Activated naive CD4-positive, alpha-beta T cell treated with Interleukin-2 at 50 U/mL for 16 hours (primary cell): ENCODE measurements at regions not wholly inside any gene's neighbourhood (a gene's known extent, or its start where the extent isn't known, plus 50 kb on each side); places are given as distances from the start of the nearest gene placed in this dataset.
"Not testable (repeated sequence)": the region's sequence is repeated elsewhere in the genome, so short reads cannot be mapped to it uniquely, and the experiment has no call there.

Experiments used
- DNase-seq: peaks from one replicate; pipeline ENCODE4 v3.0.0-alpha.2; 2020

DNA sequence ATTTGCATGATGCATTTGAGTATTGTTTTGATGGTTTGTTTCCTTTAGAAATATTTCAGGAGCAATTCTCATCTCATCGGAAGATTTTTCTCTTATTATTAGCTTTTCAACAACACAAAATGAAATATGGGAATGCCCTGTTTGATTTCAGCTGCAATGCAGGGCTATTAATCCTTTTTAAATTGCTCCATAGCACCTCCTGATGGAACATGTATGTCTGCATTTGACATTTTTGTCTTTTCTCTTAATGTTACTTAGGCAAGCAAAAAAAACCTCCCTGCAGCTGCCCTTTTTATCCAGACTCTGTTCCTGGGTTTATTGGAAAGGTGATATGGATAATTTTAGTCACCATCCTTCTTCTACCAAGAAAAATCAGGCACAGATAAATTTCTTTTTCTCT lies 895.8 kb downstream of the RPS29 start:
- no peak for DNase-seq

DNA sequence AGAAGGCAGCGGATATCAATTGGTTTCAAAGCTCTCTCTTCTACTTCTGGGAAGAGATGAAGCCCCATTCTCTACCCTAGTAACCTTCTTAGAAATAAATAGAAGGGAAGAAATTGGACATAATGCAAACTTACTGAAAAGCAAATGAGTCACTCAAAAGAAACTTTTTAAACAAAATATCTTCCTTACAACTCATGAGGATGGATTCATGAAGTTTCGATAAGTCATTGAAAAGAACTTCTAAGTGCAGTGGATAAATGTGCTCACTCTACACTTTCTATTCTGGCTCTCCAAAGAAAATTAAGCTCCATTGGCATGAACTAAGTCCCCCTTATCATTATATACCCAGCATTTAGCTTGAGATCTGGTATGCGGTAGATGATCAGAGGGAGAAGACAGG lies 899.5 kb downstream of the RPS29 start:
- DNase-seq, result no peak

DNA sequence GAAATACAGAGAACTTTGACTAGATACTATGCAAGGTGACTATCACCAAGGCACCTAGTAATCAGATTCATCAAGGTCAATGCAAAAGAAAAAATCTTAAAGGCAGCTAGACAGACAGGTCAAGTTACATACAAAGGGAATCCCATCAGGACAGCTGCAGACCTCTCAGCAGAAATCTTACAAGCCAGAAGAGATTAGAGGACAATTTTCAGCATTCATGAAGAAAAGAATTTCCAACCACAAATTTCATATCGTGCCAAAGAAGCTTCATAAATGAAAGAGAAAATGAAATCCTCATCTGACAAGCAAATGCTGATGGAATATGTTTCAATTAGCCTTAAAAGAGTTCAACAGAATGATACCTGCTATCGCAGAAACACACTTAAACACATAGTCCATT lies 913.7 kb downstream of the RPS29 start:
- no peak for DNase-seq

DNA sequence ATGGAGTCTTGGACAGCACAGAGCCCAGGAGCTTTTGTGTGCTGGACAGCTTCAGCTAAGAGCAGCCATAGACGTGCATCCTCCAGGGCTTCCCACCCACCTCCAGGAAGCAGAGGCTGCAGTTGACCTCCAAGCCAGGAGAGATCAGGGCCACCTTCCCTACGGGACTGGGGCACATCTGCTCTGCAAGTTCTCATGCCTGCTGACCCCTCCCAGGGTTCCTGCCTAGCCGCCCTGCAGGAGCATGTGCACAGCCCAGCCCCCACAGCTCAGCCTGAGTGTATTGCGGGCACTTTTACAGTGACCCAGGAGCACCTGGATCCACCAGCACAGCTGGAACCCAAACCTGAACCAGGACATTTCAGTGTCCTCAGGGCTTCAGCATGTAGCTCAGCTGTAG lies 915.2 kb downstream of the RPS29 start:
- DNase-seq, result no peak

DNA sequence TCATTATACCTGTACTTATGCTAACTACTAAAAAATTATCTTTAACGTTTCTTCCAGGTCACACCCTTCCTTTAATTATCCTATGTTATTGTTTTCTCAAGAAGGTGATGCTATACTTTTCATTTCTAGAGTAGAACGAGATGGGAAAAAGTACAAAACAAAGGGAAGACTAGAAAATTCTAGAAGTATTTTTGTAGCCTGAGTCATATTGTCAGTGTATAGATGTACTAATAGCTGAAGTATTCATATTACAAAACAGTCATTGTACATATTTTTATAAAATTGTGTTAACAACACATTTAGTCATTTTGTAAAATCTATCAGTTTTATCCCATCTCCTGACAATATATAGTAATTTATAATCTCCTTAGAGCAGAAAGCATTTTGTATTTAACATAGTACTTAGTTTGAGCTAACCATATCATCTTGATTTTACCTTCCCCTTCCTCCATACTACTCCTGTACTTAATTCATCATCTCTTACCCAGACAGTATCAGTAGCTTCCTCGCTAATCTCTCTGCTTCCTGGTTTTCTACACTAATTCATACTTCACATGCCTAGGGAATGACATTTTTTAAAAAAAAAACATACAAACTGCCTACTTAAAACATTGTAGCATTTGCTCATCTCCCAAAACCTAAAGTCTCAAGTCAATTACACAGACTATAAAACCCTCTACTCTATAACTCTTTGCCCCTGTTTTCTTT lies 920.9 kb downstream of the RPS29 start:
- no peak for DNase-seq

DNA sequence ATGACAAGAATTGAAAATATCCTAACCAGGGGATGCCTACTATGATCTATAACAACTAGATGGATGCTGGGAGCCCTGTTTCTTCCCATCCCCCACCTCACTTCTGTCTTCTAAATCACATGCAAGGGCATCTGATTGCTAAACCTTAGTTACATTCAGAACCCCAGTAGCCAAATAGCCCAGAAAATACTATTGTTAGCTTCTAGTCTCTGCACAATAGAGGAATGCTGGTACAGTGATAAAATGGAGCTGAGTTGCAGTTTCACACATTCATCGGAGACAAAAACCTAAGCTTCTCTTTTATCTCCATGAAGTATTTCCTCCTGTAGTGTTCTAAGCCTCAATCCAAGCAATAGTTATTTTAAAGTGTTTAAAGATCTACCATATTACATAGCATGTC lies 942.9 kb downstream of the RPS29 start:
- DNase-seq, result no peak

DNA sequence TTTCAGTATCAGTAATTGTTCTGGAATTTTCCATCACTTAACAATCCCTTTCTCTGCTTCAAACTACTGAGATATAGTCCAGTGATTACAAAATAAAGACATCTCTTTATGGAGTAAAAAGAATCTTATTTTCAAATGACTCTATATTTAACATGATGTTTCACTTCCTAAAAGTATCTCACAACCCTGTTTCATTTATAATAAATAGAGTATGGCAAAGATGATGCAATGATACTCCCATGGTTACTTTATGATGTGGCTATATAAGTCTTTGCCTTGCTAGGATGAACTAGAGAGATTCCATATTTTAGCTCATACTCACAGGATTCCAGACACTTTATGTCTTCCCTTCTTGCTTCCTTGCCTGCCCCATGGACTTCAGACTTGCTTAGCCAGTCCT lies 953.5 kb upstream of the MDGA2 start:
- DNase-seq, result no peak

DNA sequence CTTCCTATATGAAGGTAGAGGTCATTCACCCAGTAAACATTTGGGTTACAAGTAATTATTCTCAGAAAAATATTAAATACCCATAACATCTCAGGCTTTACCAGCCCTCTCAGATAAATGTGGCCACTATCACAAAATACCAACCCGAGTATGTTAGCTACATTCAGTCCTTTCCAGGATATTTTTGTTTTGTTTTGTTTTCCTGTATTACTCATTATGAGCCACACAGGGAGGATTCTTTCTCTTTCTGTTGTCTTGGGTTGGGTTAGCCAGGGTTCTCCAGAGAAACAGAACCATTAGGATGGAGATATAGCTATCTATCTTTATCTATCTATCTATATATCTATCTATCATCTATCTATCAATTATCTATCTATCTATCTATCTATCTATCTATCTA lies 947.6 kb upstream of the MDGA2 start:
- no peak for DNase-seq

DNA sequence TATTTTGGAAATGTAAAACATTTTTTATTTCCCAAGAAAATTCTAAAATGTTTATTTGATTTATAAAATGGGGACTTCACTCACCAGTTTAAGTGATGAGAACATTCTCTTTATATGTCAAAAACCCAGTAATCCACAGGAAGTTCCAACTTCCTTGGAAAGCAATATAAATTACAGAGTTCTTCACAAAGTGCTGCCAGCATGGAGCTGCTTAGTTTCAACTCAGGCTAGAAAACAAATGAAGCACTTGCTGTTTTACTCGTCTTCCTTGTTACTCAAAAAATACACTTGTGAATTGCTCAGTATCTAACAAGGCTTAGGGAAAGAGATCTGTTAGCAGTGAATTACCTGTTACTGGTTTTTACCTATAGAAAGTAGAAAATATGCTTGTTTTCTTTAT lies 942.7 kb upstream of the MDGA2 start:
- DNase-seq, result no peak

DNA sequence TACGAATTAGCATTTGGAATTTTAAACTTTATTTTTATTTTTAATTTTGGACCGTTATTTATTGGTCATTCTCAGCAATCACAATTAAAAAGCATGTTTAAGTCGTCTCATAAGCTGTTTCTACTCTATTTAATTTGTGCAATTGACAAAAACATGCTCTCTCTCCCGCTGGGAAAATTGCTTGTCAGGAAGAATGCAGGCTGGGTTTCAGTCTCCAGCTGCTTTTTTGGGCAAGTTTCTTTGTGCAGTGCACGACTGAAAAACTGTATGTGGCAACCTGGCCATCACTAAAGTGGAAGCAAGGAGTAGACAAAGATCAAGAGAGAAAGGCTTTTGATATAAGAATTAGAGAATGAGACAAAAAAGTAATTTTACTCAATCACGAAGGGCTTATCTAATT lies 941.5 kb upstream of the MDGA2 start:
- DNase-seq, result no peak

DNA sequence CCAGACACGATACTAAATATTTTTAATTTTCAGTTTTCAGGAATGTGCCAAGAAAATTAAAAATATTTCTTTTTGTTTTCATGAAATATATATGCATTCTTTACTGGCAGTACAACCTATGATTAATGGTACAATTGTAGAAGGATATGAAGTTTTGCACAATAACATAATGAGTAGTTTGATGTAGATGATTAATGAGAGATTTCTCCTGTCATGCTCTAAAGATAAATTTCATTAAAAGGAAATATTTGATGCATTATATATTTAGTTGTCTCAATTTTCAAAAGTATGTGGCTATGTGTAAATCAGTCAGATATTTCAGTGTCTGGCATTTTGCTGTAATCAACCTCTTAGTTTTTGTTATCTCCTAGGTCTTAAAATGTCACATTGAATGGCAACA lies 940.2 kb upstream of the MDGA2 start:
- no peak for DNase-seq

DNA sequence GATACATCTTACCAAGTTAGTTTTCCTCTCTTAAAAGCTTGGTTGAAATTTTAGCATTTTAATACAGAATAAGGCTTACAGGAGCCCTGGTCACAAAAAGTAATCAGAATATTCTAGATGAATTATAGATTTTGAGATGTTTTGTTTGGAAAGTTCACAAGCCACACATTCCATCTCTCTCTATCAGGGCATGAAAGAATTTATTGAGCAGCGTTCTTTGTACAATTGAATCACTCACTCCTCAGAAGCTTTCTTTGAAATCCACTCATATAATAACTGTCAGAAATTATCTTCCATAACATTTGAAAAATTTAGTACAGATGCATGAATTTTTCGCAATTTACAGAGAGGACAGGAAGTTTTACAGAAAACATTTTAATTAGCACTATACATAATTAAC lies 938.6 kb upstream of the MDGA2 start:
- DNase-seq, result no peak

DNA sequence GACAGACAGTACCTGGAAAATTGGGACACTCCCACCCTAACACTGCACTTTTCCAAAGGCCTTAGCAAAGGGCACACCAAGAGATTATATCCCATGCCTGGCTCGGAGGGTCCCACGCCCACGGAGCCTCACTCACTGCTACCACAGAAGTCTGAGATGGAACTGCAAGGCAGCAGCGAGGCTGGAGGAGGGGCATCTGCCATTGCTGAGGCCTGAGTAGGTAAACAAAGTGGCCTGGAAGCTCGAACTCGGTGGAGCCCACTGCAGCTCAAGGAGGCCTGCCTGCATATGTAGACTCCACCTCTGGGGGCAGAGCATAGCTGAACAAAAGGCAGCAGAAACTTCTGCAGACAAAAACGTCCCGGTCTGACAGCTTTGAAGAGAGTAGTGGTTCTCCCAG lies 931.6 kb upstream of the MDGA2 start:
- DNase-seq, result not testable (repeated sequence)

DNA sequence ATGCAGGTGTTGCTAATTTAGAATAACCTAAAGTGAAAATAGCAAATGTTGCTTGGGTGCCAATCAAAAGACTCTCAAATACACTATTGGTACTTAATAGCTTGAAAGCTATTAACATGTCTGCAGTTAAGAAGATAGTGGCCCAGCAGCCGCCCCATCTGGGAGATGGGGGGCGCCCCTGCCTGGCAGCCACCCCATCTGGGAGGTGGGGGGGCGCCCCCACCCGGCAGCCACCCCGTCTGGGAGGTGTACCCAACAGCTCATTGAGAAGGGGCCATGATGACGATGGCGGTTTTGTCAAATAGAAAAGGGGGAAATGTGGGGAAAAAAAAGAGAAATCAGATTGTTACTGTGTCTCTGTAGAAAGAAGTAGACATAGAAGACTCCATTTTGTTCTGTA lies 923.1 kb upstream of the MDGA2 start:
- no peak for DNase-seq

DNA sequence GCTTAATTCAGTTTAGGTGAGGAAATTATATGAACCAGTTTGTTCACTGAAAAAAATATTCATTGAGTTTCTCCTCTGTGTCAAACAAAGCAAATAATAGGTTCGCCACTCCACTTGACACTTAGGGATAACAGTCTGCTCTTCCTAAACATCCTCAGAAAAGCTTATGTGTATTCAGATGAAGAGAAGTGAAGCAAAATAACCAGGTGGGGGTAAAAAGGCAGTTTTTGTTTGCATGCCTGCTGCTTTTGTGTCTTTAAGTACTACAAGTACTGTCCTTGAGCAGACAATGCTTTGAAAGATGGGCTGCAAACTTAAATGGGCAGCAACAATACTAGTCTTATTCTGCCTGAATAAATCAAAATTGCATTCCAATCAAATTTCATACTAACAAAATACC lies 910.7 kb upstream of the MDGA2 start:
- DNase-seq, result no peak

DNA sequence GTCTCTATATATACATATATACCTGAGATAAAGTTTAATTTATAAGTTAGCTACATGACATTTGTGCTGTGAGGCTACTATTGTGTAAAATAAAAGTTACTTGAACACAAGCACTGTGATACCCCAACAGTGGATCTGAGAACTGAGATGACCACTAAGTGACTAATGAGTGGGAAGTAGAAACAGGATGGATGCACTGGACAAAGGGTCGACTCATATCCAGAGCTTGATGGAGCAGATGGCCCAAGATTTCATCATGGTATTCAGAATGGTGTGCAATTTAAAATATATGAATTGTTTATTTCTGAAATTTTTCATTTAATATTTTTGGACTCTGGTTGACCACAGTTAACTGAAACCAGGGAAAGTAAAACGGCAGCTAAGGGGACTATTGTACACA lies 908.6 kb upstream of the MDGA2 start:
- DNase-seq, result no peak

DNA sequence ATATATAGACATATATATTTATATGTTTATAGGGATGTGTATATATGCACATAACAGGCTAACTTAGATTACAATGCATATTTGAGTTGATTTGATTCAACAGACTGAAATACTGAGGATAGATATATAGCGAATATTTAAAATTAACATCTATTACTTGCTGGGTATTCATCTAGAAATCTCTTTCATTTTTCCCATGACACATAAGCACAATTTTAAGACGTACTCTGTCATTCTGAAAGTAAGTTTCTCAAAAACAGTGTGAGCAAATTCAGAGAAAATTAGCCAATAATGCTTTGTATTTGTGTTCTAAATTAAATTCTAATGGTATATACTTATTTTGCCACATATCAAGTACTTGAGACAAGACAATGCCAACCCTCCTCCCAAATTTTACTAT lies 907.5 kb upstream of the MDGA2 start:
- DNase-seq, result no peak

DNA sequence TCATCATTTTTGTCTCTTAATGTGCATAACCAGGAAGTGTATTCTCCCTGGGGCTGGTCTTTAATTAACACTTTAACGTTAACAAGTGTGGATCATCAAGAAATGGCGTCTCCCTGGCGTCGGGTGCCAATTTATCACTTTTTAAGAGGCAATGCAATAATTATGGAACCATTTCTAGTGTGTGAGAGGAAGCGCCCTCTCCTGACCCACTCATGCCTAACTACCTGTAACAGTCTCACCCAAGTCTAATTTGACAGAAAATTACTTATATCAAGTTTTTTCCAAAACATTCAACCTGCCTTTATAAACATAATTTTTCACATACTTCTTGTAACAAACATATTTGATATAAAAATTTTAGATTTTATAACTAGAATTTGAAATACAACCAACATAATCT lies 905.3 kb upstream of the MDGA2 start:
- DNase-seq, result no peak

DNA sequence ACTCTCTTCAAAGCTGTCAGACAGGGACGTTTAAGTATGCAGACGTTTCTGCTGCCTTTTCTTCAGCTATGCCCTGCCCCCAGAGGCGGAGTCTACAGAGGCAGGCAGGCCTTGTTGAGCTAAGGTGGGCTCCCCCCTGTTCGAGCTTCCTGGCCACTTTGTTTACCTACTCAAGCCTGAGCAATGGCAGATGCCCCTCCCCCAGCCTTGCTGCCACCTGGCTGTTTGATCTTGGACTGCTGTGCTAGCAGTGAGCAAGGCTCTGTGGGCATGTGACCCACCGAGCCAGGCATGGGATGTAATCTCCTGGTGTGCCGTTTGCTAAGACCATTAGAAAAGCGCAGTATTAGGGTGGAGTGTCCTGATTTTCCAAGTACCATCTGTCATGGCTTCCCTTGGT lies 900.4 kb upstream of the MDGA2 start:
- DNase-seq, result no peak

DNA sequence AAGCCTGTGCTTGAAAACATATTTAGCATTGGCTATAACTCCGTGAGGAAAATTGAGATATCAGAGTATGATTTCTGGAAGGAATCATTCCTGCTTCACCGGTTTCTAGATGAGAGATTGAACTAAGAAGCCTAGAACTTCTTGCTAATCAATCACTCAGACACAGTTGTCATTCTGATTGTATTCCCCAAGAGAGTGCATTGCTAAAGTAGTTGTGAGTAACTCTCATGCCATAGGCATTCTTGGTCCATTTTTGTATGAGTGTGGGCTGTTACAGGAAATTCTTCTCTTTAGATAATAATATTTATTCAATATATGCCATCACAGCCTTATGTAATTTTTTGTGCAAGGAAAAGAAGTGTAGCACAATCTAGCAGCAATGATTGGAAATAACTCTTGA lies 893.3 kb upstream of the MDGA2 start:
- DNase-seq, result no peak

DNA sequence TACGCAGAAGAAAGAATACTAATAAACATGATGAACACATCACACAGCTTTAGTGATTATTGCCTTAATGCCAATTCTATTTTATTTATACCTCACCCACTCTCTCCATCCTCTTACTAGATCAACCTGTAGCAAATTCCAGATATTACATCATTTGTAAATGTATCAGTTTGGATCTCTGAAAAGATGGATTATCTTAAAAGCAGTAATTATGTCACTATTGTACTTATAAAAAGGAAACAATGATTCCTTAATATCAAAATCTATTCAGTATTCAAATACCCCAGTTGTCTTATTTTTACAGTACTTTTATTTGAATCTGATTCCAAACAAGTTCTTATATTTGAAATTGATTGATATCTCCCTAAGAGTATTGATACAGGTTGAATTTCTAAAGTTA lies 892.8 kb upstream of the MDGA2 start:
- no peak for DNase-seq

DNA sequence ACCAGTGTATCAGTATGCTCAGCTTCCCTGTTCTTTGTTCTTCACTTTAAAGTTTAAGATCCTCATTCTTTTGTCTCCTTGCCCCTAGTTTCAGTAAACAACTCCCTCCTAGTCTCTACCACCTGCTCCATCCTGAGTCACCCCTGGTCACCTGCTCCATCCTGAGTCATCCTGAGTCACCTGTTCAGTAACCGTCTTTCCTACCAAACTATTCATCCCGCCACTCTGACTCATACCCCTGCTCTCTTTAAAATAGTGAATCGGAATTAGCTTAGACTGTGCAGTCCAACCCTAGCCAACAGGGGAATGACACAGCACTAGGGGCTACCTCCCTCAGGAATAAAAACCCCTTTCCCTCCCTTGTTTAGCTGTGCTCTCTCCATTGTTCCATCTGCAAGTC lies 888.1 kb upstream of the MDGA2 start:
- DNase-seq, result no peak

DNA sequence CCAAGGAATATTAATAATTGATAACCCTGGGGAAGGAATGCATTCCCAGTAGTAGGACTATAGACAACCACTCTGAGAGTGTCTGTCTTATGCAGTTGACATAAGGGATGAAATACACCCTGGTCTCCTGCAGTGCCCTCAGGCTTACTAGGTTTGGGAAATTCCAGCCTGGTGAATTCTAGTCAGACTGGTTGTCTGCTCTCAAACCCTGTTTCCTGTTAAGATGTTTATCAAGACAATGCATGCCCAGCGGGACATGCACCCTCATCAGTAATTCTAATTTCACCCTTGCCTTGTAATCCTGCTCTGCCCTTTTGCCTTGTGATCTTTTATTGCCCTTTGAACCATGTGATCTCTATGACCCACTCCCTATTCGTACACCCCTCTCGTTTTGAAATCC lies 886.0 kb upstream of the MDGA2 start:
- not testable (repeated sequence) for DNase-seq

DNA sequence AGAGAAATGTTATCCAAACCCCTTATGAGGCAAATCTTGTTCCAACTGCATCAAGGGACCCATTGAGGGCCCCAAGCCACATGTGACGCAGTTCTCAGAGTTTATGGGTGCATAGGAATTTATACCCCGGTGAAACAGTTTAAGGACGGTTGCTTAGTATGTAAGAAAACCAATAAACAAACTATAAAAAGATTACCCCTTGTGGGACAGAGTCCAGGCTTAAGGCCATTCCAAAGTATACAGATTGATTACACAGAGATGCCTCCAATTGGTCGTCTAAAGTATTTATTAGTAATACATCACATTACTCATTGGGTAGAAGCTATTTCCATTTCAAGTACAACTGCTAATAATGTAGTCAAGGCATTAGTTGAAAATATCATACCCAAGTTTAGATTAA lies 885.0 kb upstream of the MDGA2 start:
- no peak for DNase-seq

DNA sequence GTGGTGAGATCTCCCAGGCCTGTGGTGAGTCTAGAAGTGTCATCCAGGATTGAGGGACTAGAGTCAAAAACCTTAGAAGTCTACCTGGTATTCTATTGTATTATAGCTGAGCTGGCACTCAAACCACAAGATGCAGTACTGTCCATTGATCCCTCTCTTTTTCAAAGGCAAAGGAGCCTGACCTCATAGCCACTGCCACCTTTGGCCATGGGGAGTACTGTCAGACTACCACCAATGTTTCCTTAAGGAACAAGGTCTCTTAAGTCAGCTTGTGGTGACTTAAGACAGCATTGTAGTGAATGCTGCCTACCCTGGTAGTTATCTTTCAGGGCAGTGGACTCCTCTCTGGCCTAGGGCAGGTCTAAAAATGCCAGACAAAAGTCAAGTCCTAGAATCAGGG lies 878.0 kb upstream of the MDGA2 start:
- no peak for DNase-seq

DNA sequence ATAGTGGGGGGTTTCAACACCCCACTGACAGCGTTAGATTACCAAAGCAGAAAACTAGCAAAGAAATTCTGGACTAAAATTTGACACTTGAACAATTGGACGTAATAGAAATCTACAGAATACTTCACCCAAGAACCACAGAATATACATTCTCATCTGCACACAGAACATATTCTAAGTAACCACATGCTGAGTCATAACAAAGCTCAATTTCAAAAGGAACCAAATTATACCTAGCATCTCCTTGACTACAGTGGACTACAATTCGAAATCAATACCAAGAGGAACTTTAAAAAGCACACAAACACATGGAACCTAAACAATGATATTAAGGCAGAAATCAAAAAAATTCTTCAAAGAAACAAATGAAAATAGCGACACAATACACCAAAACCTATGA lies 871.6 kb upstream of the MDGA2 start:
- DNase-seq, result no peak
